CD4-positive, alpha-beta T cell treated with Interleukin-1 beta for 1 hour (primary cell): ENCODE measurements at regions not wholly inside any gene's neighbourhood (a gene's known extent, or its start where the extent isn't known, plus 50 kb on each side); places are given as distances from the start of the nearest gene placed in this dataset.
"Not testable (repeated sequence)": the region's sequence is repeated elsewhere in the genome, so short reads cannot be mapped to it uniquely, and the experiment has no call there.

Experiments used
- DNase-seq, 2 donors: peaks; one replicate each; pipeline ENCODE4 v3.0.0-alpha.2; 2020 to 2022

GRCh38 chr6:27668442-27669294, 195.8 kb upstream of the ZNF184 start:
- peak in 1 of 2 donors; percentile 30 for DNase-seq

GRCh38 chr6:27667657-27668441, 194.9 kb upstream of the ZNF184 start:
- DNase-seq: peak in 1 of 2 donors; percentile 9

DNA sequence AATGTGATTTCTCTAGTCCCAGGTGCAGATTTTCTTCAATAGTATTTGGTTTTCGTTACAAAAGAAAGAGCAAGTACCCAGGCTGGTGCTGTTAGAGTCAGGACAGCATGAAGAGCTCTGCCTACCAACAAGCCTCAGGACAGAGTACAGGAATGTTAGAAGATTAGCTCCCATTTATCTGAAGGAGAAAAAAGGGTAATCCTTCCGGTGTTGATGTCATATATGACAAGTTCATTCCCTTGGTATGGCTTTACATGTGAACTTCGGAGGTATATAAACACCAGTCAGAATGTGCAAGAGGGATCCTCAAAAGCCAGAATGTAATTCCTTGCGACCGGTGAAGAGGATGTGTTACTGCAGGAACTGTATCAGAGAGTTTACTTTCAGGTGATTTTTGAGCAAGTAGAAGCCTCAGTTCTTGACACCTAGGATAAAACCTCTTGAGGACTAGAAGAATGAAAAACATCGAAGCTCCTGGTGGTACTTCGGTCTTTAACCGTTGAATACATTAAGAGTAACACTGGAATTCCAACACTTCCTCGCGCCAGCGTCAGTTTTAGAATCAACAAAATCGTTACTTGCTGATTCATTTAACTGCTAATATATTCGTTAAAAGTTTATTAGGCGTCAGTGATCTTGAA, 194.2 kb upstream of the ZNF184 start:
- DNase-seq: no peak

GRCh38 chr6:27662769-27663168, 189.9 kb upstream of the ZNF184 start:
- DNase-seq: no peak

- not testable (repeated sequence) for DNase-seq
These were observed 189.3 kb upstream of the ZNF184 start for GRCh38 chr6:27662212-27662611.

DNA sequence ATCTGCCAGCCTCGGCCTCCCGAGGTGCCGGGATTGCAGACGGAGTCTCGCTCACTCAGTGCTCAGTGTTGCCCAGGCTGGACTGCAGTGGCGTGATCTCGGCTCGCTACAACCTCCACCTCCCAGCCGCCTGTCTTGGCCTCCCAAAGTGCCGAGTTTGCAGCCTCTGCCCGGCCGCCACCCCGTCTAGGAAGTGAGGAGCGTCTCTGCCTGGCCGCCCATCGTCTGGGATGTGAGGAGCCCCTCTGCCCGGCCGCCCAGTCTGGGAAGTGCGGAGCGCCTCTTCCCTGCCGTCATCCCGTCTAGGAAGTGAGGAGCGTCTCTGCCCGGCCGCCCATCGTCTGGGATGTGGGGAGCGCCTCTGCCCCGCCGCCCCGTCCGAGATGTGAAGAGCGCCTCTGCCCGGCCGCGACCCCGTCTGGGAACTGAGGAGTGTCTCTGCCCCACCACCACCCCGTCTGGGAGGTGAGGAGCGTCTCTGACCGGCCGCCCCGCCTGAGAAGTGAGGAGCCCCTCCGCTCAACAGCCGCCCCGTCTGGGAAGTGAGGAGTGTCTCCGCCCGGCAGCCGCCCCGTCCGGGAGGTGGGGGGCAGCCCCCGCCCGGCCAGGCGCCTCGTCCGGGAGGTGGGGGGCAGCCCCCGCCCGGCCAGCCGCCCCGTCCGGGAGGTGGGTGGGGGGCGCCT, 180.4 kb upstream of the ZNF184 start:
- DNase-seq: not testable (repeated sequence)

DNA sequence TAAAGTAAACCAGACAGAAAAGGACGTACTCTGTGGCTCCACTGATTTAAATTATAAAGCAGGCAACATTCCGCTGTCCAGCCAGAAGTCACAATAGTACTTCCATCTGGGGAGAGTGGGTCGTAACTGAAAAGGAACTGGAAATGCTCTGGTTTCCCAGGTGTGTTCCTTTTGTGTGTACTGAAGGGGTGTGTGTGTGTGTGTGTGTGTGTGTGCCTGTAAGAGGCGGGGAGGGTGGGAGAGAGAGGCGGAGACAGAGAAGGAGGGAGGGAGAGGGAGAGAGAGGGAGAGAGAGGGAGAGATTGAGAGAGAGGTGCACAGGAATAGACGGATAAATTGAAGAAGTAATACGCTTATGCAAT, 178.4 kb upstream of the ZNF184 start:
- DNase-seq: no peak

DNA sequence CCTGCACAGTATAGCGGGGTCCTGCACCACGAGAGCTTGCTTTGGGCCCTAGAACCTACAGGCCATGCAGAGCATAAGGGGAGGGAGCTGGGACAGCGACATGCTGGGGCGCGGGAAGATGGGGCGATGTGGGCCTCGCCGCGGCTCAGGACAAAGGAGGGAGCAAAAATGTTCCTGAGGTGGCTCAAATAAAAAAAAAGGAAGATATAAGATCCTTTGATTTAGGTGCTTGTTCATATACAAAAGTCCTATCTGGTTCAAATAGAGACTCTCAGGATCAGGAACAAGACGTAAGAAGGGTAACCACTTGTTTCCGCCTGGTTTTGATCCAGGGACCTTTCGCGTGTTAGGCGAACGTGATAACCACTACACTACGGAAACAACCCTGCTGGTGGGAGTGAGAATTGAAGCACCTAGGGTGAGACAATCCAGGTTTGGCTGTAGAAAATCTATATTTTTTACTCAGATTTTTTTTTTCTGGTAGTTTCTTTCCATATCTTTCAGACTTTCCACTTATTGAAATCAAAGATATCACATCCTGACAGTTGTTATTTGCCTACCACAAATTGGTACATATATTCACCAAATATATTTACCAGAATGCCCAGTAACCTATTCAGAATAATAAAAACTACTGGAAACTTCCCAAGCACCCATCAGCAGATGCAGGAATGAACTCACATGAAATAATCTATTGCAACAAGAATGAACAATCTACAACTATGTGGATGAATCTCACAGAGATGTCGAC, 177.9 kb upstream of the ZNF184 start:
- DNase-seq: peak in 1 of 2 donors; percentile 6

GRCh38 chr6:27644528-27644927, 171.6 kb upstream of the ZNF184 start:
- no peak for DNase-seq

DNA sequence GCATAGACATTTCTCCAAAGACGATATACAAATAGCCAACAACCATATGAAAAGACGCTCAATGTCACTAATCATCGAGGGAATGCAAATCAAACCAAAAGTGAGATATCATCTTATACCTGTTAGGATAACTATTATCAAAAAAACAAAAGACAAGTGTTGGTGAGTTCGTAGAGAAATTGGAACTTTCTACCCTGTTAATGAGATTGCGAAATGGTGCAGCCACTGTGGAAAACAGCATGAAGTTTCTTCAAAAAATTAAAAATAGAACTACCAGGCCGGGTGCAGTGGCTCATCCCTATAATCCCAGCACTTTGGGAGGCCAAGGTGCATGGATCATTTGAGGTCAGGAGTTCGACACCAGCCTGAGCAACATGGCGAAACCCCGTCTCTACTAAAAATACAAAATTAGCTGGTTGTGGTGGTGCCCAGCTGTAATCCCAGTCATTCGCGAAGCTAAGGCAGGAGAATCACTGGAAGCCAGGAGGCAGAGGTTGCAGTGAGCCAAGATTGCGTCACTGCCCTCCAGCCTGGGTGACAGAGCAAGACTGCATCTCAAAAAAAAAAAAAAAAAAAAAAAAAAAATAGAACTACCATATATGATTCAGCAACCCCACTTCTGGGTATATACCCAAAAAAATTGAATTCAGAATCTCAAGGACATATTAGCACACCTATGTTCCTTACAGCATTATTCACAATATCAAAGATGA, 170.0 kb upstream of the ZNF184 start:
- DNase-seq: no peak

- DNase-seq: not testable (repeated sequence)
These were observed 163.0 kb upstream of the ZNF184 start for GRCh38 chr6:27635886-27636285.

DNA sequence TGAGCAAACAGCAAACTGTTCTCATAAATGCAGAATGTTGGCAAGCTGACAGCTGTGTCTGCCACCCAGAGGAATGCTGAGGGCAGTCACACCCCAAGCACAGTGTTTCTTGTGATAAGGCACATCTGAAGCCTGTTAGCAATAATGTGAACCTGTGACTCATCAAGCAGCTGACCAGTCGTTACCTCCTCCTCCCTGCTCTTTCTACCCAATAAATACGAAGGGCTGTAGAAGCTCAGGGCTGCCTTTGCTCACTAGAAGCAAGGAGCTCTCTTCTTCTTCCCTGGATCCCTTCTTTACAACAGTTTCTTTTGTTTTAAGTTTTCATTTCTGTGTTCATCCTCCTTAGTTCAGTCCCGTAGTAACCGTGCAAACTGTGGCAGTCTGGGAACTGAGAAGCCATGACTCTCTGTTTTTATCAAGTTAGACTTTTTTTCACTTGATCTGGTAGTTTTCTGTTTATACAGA, 160.3 kb upstream of the ZNF184 start:
- not testable (repeated sequence) for DNase-seq

DNA sequence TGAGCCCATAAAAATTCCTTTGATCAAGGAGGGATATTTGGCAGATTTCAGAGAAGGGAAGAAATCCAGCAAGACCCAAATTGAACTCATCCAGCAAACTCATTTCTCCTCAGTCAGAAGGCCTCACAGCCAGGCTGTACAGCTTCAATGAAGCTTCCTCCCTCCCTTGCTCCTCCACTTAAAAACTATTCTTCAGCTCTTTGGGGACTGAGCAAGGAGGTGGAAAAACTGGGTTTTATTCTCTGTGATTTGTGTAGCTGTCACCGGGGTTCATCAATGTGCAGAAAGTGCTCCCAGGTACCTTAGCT, 158.7 kb upstream of the ZNF184 start:
- no peak for DNase-seq

GRCh38 chr6:27630727-27631608, 158.1 kb upstream of the ZNF184 start:
- DNase-seq: peak in 1 of 2 donors; percentile 1

- no peak for DNase-seq
These were observed 151.9 kb upstream of the ZNF184 start for GRCh38 chr6:27624694-27625262.

DNA sequence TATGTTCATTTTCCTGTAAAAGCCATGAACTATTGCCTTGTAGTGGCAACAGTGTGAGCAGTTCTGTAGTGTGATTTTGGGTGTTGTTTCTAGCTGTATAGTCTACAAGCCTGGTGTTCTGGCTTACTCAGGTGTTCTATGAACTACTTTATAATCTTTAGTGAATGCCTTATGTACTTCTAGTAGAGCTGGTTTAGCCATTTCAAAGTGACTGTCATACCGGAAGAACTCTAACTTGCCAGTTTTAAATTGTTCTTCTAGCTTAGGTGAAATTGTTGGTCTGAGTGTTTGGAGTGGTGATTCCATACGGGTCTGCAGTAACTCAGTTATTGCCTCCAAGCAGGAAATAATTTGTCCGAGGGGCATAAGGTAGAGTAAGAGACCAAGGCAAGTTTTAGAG, 150.2 kb upstream of the ZNF184 start:
- DNase-seq: no peak

DNA sequence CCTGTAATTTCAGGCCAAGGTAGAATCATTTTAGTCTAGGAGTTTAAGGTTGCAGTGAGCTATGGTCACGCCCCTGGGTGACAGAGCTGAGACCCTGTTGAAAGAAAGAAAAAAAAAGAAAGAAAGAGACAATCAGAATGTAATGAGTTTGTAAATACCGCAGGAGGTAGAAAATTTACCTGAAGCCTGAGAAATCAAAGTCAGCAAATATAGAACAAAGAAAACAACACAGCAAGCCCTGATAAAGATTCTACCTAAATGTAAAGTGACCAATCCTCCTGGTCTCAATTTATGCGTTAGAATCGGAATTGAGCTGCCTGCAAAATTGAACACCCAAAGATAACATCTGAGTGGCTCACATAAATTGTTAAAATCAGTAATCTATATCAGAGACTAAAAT, 146.5 kb upstream of the ZNF184 start:
- DNase-seq: no peak

DNA sequence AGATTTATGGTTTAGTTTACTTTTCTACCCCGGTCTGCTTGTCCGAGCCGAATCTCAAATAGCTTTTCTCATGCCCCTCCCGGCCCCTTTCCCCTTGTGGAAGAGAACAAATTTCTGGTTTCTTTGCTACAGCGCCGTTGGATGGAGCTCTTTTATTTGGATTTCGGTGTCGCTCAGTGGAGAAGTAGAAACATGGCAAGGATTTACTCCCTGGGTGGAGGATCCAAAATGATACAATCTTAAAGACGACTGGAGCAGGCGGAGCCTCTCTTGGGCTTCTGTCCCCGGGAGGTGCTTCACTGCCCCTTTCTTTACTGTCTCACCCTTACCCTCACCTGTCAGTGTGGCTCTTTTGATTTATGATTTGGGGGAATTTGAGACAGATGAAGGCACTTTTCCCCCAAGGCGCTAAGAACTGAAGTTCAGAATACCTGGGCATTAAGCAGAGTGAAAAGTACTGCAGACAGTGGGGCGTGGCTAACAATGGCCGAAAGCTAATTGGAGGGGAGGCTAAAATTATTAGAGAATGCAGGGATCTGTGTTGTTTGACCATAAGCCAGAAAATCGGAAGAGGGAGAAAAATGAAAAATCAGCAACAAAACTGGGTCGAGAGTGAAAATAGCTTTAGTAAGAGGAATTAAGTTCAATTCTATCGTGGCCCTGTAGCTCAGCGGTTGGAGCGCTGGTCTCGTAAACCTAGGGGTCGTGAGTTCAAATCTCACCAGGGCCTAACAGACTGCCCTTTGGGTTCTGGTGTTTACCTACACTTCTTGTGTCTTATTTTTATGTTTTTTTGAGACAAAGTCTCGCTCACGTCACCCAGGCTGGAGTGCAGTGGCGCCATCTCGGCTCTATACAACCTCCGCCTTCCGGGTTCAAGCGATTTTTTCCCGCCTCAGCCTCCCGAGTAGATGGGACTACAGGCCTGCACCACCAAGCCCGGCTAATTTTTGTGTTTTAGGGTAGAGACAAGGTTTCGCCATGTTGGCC, 145.1 kb upstream of the ZNF184 start:
- DNase-seq: no peak
